ENCODE measurements at regions not wholly inside any gene's neighbourhood (a gene's known extent, or its start where the extent isn't known, plus 50 kb on each side); places are given as distances from the start of the nearest gene placed in this dataset.

DNA sequence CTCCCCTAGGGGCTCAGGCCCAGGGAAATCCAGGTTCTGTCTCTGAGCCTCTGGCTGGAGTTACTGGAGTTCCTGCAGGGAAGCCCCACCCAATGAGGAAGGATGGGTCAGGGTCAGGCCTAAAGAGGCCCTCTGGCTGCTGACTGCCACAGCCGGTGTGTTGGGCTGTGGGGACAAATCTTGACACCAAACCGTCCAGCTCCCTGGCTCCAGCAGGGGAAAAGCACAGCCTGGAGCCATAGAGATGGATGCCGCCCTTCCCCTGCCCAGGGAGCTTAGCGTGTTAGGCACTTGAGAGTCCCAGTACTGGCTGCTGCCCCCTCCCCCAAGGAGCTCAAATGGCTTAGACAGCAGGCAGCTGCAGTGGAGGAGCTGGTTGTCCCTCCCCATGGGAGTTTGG is 321.3 kb upstream of the LCORL start:
- TF ChIP-seq, protein P1, sequence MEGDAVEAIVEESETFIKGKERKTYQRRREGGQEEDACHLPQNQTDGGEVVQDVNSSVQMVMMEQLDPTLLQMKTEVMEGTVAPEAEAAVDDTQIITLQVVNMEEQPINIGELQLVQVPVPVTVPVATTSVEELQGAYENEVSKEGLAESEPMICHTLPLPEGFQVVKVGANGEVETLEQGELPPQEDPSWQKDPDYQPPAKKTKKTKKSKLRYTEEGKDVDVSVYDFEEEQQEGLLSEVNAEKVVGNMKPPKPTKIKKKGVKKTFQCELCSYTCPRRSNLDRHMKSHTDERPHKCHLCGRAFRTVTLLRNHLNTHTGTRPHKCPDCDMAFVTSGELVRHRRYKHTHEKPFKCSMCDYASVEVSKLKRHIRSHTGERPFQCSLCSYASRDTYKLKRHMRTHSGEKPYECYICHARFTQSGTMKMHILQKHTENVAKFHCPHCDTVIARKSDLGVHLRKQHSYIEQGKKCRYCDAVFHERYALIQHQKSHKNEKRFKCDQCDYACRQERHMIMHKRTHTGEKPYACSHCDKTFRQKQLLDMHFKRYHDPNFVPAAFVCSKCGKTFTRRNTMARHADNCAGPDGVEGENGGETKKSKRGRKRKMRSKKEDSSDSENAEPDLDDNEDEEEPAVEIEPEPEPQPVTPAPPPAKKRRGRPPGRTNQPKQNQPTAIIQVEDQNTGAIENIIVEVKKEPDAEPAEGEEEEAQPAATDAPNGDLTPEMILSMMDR (IDR thresholded peaks at IDR 0.05) = no peak
- TF ChIP-seq MXI1 (IDR thresholded peaks at IDR 0.05; ENCODE audit: low read depth, low read length) = no peak
- TF ChIP-seq CHD2 (IDR thresholded peaks at IDR 0.05; ENCODE audit: low read length, partially characterized antibody) = no peak
- no peak for TF ChIP-seq EZH2phosphoT487 (IDR thresholded peaks at IDR 0.05; ENCODE audit: borderline replicate concordance, low read depth)
- TF ChIP-seq SIN3A (IDR thresholded peaks at IDR 0.05; ENCODE audit: borderline replicate concordance, low read depth, low read length) = no peak
- TF ChIP-seq POLR2AphosphoS5 (IDR thresholded peaks at IDR 0.05; ENCODE audit: low read depth, low read length) = no peak
- no peak for TF ChIP-seq TEAD4 (IDR thresholded peaks at IDR 0.05; ENCODE audit: borderline replicate concordance, insufficient read depth)
- no peak for TF ChIP-seq GABPA (IDR thresholded peaks at IDR 0.05; ENCODE audit: low read depth)
- TF ChIP-seq NRF1 (IDR thresholded peaks at IDR 0.05; ENCODE audit: low read depth, low read length) = no peak
- TF ChIP-seq YY1 (IDR thresholded peaks at IDR 0.05; ENCODE audit: low read depth) = no peak
- TF ChIP-seq SMC3 (IDR thresholded peaks at IDR 0.05; ENCODE audit: low read depth, low read length) = no peak
- TF ChIP-seq RCOR1 (IDR thresholded peaks at IDR 0.05; ENCODE audit: low read length) = no peak

Measured in SK-N-SH (cell line).